Osteoblast (primary cell): ENCODE measurements at regions not wholly inside any gene's neighbourhood (a gene's known extent, or its start where the extent isn't known, plus 50 kb on each side); places are given as distances from the start of the nearest gene placed in this dataset.

ENCODE experiments used
- DNase-seq: peaks from one replicate; pipeline ENCODE4 v3.0.0; 2011; ENCODE audit warnings: low spot score, mixed read lengths; ENCODE audit not compliant: insufficient read length; ENCODE audit errors: missing footprints
- H2AFZ ChIP-seq: 2 replicates; pipeline ENCODE4 v1.6.0; 2011; ENCODE audit warnings: mild to moderate bottlenecking, low read length
- H3K27ac ChIP-seq: 2 replicates; pipeline ENCODE4 v1.5.1; 2011; ENCODE audit warnings: mild to moderate bottlenecking, low read depth, low read length, moderate library complexity
- H3K27me3 ChIP-seq: 2 replicates; pipeline ENCODE4 v1.6.0; 2012; ENCODE audit warnings: mild to moderate bottlenecking, control low read depth, inconsistent platforms, low read length, moderate library complexity; ENCODE audit not compliant: insufficient read depth
- H3K36me3 ChIP-seq: 2 replicates; pipeline ENCODE4 v1.5.1; 2011; ENCODE audit warnings: mild to moderate bottlenecking, low read length, control low read depth, moderate library complexity; ENCODE audit not compliant: insufficient read depth
- H3K4me1 ChIP-seq: 2 replicates; pipeline ENCODE4 v1.5.1; 2011; ENCODE audit warnings: mild to moderate bottlenecking, low read length, control low read depth, moderate library complexity; ENCODE audit not compliant: insufficient read depth
- H3K4me2 ChIP-seq: 2 replicates; pipeline ENCODE4 v1.6.0; 2011; ENCODE audit warnings: mild to moderate bottlenecking, low read length; ENCODE audit not compliant: insufficient read depth
- H3K4me3 ChIP-seq: fragments of 200-600 bp; sonication (generic); 3 replicates; pipeline ENCODE4 v1.5.1; 2012; ENCODE audit warnings: mild to moderate bottlenecking, low read length, inconsistent platforms; ENCODE audit not compliant: insufficient read depth
- H3K79me2 ChIP-seq: 2 replicates; pipeline ENCODE4 v1.6.0; 2012; ENCODE audit warnings: mild to moderate bottlenecking, low read length, control low read depth, inconsistent platforms; ENCODE audit not compliant: insufficient read depth
- H3K9me3 ChIP-seq: 2 replicates; pipeline ENCODE4 v1.5.1; 2011; ENCODE audit warnings: low read depth, low read length, control low read depth
- H4K20me1 ChIP-seq: 2 replicates; pipeline ENCODE4 v1.6.0; 2012; ENCODE audit warnings: mild to moderate bottlenecking, low read length, control low read depth; ENCODE audit not compliant: insufficient read depth
- TF ChIP-seq, protein P1 (sequence below): IDR thresholded peaks from 2 replicates; pipeline ENCODE4 v1.5.1; 2011; ENCODE audit warnings: mild to moderate bottlenecking, low read depth, low read length, moderate library complexity; ENCODE audit errors: extremely low read depth

GRCh38 chr20:11084508-11084907 is 410.7 kb upstream of the JAG1 start:
- Histone ChIP-seq H3K4me3 (no peak overlapping the region), H3K4me1 (no peaks in the 10 kb centered on the region), H4K20me1 (no peaks in the 10 kb centered on the region), H3K27me3 (no peaks in the 10 kb centered on the region), H3K27ac (no peak overlapping the region), H3K79me2 (no peaks in the 10 kb centered on the region), H3K4me2 (no peak overlapping the region), H3K36me3 (no peaks in the 10 kb centered on the region), H2AFZ (no peak overlapping the region), H3K9me3 (no peaks in the 10 kb centered on the region)
- TF ChIP-seq, protein P1, sequence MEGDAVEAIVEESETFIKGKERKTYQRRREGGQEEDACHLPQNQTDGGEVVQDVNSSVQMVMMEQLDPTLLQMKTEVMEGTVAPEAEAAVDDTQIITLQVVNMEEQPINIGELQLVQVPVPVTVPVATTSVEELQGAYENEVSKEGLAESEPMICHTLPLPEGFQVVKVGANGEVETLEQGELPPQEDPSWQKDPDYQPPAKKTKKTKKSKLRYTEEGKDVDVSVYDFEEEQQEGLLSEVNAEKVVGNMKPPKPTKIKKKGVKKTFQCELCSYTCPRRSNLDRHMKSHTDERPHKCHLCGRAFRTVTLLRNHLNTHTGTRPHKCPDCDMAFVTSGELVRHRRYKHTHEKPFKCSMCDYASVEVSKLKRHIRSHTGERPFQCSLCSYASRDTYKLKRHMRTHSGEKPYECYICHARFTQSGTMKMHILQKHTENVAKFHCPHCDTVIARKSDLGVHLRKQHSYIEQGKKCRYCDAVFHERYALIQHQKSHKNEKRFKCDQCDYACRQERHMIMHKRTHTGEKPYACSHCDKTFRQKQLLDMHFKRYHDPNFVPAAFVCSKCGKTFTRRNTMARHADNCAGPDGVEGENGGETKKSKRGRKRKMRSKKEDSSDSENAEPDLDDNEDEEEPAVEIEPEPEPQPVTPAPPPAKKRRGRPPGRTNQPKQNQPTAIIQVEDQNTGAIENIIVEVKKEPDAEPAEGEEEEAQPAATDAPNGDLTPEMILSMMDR: no peak
- no peak for DNase-seq

- H3K4me1 ChIP-seq: no peaks in the 10 kb centered on the region
- H3K27ac ChIP-seq: no peak overlapping the region
- H4K20me1 ChIP-seq: no peaks in the 10 kb centered on the region
- H3K79me2 ChIP-seq: no peaks in the 10 kb centered on the region
- H3K36me3 ChIP-seq: no peaks in the 10 kb centered on the region
- no peaks in the 10 kb centered on the region for H3K27me3 ChIP-seq
- no peak overlapping the region for H3K4me3 ChIP-seq
- H3K9me3 ChIP-seq: no peaks in the 10 kb centered on the region
- H2AFZ ChIP-seq: no peak overlapping the region
- no peak for DNase-seq
- TF ChIP-seq, protein P1: no peak
- H3K4me2 ChIP-seq: no peak overlapping the region
Observed at GRCh38 chr20:11086970-11087369, 413.2 kb upstream of the JAG1 start.

DNA sequence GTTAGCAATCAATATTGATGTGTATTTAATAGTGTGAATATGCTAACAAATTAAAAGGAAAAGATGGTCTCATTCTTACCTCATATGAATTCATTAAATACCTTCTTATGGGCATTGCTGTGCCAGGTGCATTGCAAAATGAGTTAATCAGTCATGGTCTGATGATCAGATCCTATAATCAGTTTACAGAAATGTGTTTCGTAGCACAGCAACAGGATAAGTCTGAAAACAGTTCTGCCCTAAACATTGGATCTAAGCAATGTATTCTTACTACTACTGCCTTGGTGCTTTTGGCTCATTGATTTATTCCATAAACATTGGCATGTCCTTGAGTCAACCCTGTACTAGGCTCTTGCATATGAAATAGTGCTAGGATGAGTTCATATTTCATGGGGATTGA is 417.0 kb upstream of the JAG1 start:
- Histone ChIP-seq H3K4me3 (no peak overlapping the region), H3K27ac (no peak overlapping the region), H3K4me2 (no peak overlapping the region), H2AFZ (no peak overlapping the region), H3K36me3 (no peaks in the 10 kb centered on the region), H3K27me3 (no peaks in the 10 kb centered on the region), H3K9me3 (no peaks in the 10 kb centered on the region), H3K4me1 (no peaks in the 10 kb centered on the region), H4K20me1 (no peaks in the 10 kb centered on the region), H3K79me2 (no peaks in the 10 kb centered on the region)
- no peak for DNase-seq
- TF ChIP-seq, protein P1: no peak

- no peak for DNase-seq
- H3K27me3 ChIP-seq: no peaks in the 10 kb centered on the region
- TF ChIP-seq, protein P1: no peak
- H3K4me2 ChIP-seq: peak overlapping the region; percentile 17
- no peaks in the 10 kb centered on the region for H3K4me1 ChIP-seq
- no peaks in the 10 kb centered on the region for H3K36me3 ChIP-seq
- no peaks in the 10 kb centered on the region for H3K79me2 ChIP-seq
- H4K20me1 ChIP-seq: no peaks in the 10 kb centered on the region
- H3K4me3 ChIP-seq: no peak overlapping the region
- no peak overlapping the region for H2AFZ ChIP-seq
- H3K27ac ChIP-seq: no peak overlapping the region
- no peaks in the 10 kb centered on the region for H3K9me3 ChIP-seq
Observed at GRCh38 chr20:11091511-11091910, 417.7 kb upstream of the JAG1 start.
